Osteoblast (primary cell): ENCODE measurements at regions not wholly inside any gene's neighbourhood (a gene's known extent, or its start where the extent isn't known, plus 50 kb on each side); places are given as distances from the start of the nearest gene placed in this dataset.

Experiments used
- DNase-seq: peaks from one replicate; pipeline ENCODE4 v3.0.0; 2011; ENCODE audit warnings: low spot score, mixed read lengths; ENCODE audit not compliant: insufficient read length; ENCODE audit errors: missing footprints
- H2AFZ ChIP-seq: 2 replicates; pipeline ENCODE4 v1.6.0; 2011; ENCODE audit warnings: mild to moderate bottlenecking, low read length
- H3K27ac ChIP-seq: 2 replicates; pipeline ENCODE4 v1.5.1; 2011; ENCODE audit warnings: mild to moderate bottlenecking, low read depth, low read length, moderate library complexity
- H3K27me3 ChIP-seq: 2 replicates; pipeline ENCODE4 v1.6.0; 2012; ENCODE audit warnings: mild to moderate bottlenecking, control low read depth, inconsistent platforms, low read length, moderate library complexity; ENCODE audit not compliant: insufficient read depth
- H3K36me3 ChIP-seq: 2 replicates; pipeline ENCODE4 v1.5.1; 2011; ENCODE audit warnings: mild to moderate bottlenecking, low read length, control low read depth, moderate library complexity; ENCODE audit not compliant: insufficient read depth
- H3K4me1 ChIP-seq: 2 replicates; pipeline ENCODE4 v1.5.1; 2011; ENCODE audit warnings: mild to moderate bottlenecking, low read length, control low read depth, moderate library complexity; ENCODE audit not compliant: insufficient read depth
- H3K4me2 ChIP-seq: 2 replicates; pipeline ENCODE4 v1.6.0; 2011; ENCODE audit warnings: mild to moderate bottlenecking, low read length; ENCODE audit not compliant: insufficient read depth
- H3K4me3 ChIP-seq: fragments of 200-600 bp; sonication (generic); 3 replicates; pipeline ENCODE4 v1.5.1; 2012; ENCODE audit warnings: mild to moderate bottlenecking, low read length, inconsistent platforms; ENCODE audit not compliant: insufficient read depth
- H3K79me2 ChIP-seq: 2 replicates; pipeline ENCODE4 v1.6.0; 2012; ENCODE audit warnings: mild to moderate bottlenecking, low read length, control low read depth, inconsistent platforms; ENCODE audit not compliant: insufficient read depth
- H3K9me3 ChIP-seq: 2 replicates; pipeline ENCODE4 v1.5.1; 2011; ENCODE audit warnings: low read depth, low read length, control low read depth
- H4K20me1 ChIP-seq: 2 replicates; pipeline ENCODE4 v1.6.0; 2012; ENCODE audit warnings: mild to moderate bottlenecking, low read length, control low read depth; ENCODE audit not compliant: insufficient read depth
- TF ChIP-seq, protein P1 (sequence below): IDR thresholded peaks from 2 replicates; pipeline ENCODE4 v1.5.1; 2011; ENCODE audit warnings: mild to moderate bottlenecking, low read depth, low read length, moderate library complexity; ENCODE audit errors: extremely low read depth

DNA sequence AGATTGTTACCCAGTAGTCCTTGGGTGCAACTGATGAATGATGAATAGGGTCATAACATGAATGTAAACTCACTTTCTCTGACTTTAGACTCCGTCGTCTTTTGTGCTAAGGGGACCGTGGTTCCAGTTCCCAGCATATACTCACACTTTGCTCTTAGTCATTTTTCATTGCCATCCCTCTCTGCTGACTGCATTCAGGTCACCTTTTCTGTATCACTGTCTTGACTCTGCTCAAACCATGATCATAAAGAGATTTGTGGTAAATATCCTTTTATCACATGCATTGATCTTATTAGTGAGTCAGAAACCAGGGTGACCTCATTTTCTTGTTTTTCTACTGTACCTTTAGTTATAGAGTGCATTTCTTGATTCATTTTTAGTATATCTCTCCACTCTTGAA lies 141.1 kb upstream of the AGR3 start:
- peaks cover 2% of the 10 kb centered on the region for H3K9me3 ChIP-seq
- H3K36me3 ChIP-seq = no peaks in the 10 kb centered on the region
- no peak overlapping the region for H2AFZ ChIP-seq
- no peaks in the 10 kb centered on the region for H3K79me2 ChIP-seq
- no peaks in the 10 kb centered on the region for H3K27me3 ChIP-seq
- TF ChIP-seq, protein P1, sequence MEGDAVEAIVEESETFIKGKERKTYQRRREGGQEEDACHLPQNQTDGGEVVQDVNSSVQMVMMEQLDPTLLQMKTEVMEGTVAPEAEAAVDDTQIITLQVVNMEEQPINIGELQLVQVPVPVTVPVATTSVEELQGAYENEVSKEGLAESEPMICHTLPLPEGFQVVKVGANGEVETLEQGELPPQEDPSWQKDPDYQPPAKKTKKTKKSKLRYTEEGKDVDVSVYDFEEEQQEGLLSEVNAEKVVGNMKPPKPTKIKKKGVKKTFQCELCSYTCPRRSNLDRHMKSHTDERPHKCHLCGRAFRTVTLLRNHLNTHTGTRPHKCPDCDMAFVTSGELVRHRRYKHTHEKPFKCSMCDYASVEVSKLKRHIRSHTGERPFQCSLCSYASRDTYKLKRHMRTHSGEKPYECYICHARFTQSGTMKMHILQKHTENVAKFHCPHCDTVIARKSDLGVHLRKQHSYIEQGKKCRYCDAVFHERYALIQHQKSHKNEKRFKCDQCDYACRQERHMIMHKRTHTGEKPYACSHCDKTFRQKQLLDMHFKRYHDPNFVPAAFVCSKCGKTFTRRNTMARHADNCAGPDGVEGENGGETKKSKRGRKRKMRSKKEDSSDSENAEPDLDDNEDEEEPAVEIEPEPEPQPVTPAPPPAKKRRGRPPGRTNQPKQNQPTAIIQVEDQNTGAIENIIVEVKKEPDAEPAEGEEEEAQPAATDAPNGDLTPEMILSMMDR = no peak
- H3K4me3 ChIP-seq = no peak overlapping the region
- no peak for DNase-seq
- no peak overlapping the region for H3K27ac ChIP-seq
- H4K20me1 ChIP-seq = no peaks in the 10 kb centered on the region
- no peaks in the 10 kb centered on the region for H3K4me1 ChIP-seq
- H3K4me2 ChIP-seq = no peak overlapping the region

DNA sequence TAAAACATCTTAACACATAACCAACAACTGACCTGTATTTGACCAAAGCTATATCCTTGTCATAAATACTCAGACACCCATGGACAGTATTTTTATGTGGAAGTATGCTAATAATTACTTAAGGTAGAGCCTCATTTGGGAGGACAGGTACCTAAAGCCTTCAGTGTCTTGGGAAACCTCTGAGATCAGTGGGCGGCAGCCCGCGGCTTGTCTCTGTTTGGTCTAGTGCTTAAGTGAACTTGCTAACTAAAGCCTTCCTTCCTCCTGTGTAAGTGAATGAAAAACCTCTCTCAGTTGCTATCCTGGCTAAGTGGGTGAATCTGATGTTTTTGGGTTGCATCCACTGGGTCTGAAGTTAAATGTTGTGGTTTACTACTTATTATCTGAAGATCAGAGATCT lies 144.5 kb upstream of the AGR3 start:
- H3K27ac ChIP-seq = no peak overlapping the region
- DNase-seq = no peak
- no peak overlapping the region for H3K4me2 ChIP-seq
- H3K4me1 ChIP-seq = no peaks in the 10 kb centered on the region
- H3K27me3 ChIP-seq = no peaks in the 10 kb centered on the region
- no peak overlapping the region for H3K4me3 ChIP-seq
- H2AFZ ChIP-seq = no peak overlapping the region
- peaks cover 2% of the 10 kb centered on the region for H3K9me3 ChIP-seq
- H4K20me1 ChIP-seq = no peaks in the 10 kb centered on the region
- TF ChIP-seq, protein P1 = no peak
- no peaks in the 10 kb centered on the region for H3K79me2 ChIP-seq
- H3K36me3 ChIP-seq = no peaks in the 10 kb centered on the region

DNA sequence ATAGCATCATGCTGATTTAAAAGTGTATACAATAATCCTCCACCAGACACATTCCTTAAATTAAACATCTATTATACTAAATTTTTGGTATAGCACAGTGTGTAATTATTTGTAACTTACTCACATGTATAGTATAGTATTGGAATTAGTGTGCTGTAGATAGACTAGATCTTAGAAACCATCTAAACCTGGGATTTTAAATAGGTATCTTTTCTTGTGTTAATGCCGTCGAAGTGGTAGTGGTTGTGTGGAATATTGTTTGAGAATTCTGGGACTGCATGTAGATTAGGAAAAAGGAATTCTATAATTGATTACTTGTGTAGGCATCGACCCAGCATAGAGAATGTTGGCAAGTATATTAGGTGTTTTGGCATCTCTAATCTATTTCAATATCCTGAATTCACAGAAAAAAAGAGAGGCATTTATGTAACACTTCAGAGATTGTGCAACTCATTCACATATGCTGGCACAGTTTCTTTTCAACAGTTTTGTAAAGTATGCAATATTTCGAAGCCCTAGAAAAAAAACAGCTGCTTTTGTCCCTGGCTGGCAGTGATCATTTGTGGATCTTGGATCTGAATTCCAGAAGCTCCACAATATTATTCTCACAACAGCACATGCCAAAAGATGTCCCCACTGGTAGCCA lies 145.5 kb upstream of the AGR3 start:
- Histone ChIP-seq H3K4me3 (no peak overlapping the region), H2AFZ (no peak overlapping the region), H3K79me2 (no peaks in the 10 kb centered on the region), H3K4me2 (no peak overlapping the region), H3K27ac (no peak overlapping the region), H4K20me1 (no peaks in the 10 kb centered on the region), H3K27me3 (no peaks in the 10 kb centered on the region), H3K4me1 (no peaks in the 10 kb centered on the region), H3K36me3 (no peaks in the 10 kb centered on the region), H3K9me3 (peaks cover 2% of the 10 kb centered on the region)
- TF ChIP-seq, protein P1 = no peak
- DNase-seq = no peak

- Histone ChIP-seq H3K79me2 (no peaks in the 10 kb centered on the region), H4K20me1 (no peaks in the 10 kb centered on the region), H2AFZ (no peak overlapping the region), H3K36me3 (no peaks in the 10 kb centered on the region), H3K4me3 (no peak overlapping the region), H3K27me3 (no peaks in the 10 kb centered on the region), H3K9me3 (peaks cover 2% of the 10 kb centered on the region), H3K4me1 (no peaks in the 10 kb centered on the region), H3K4me2 (no peak overlapping the region), H3K27ac (no peak overlapping the region)
- no peak for DNase-seq
- TF ChIP-seq, protein P1 = no peak
Observed at GRCh38 chr7:17027789-17028152, 146.0 kb upstream of the AGR3 start.
